ENCODE measurements at regions not wholly inside any gene's neighbourhood (a gene's known extent, or its start where the extent isn't known, plus 50 kb on each side); places are given as distances from the start of the nearest gene placed in this dataset.
A peak's percentile ranks its signal among the peaks of the same experiment; 100 is the strongest.

- ATAC-seq (no peak), DNase-seq (ENCODE audit: low read depth, low spot score) (no peak)
- TF ChIP-seq REST (IDR thresholded peaks at IDR 0.05; ENCODE audit: insufficient read depth in 1 of 2, low read depth in 2 of 2, low read length in 1 of 2) (no peak), CTCF (IDR thresholded peaks at IDR 0.05) (no peak), SIN3A (IDR thresholded peaks at IDR 0.05; ENCODE audit: borderline replicate concordance, insufficient read depth, low read depth, low read length) (no peak), POLR2AphosphoS5 (IDR thresholded peaks at IDR 0.05; ENCODE audit: low read depth, low read length) (no peak), TCF7L2 (IDR thresholded peaks at IDR 0.05; ENCODE audit: low read depth, low read length) (no peak)
- no TSS peak for BruUV-seq (replicated peaks)
- Histone ChIP-seq H3K27ac (ENCODE audit: low read length) (0 out of 2 replicates have a peak overlapping the region, but pooled peaks have one; percentile 4), H3K36me3 (ENCODE audit: control insufficient read depth, insufficient read depth, low read length) (no peaks in the 10 kb centered on the region), H3K4me3 (ENCODE audit: low read depth in 2 of 2, low read length in 2 of 2) (no peak overlapping the region), H3K4me1 (ENCODE audit: control insufficient read depth, insufficient read depth, low read length) (no peaks in the 10 kb centered on the region), H3K9me3 (ENCODE audit: control insufficient read depth, insufficient read depth, low read depth, low read length) (no peaks in the 10 kb centered on the region), H3K27me3 (ENCODE audit: control insufficient read depth, insufficient read depth, low read length) (no peaks in the 10 kb centered on the region)
- ChIA-PET CTCF (no interaction called here), POLR2A (no interaction called here)
- in situ Hi-C loops (cut with HindIII; ENCODE audit: low pct_unique_long_range_greater_than_20kb, low sequenced_read_pairs) (no loop called here), intact Hi-C loops (cut with micrococcal nuclease; ENCODE audit: unreplicated experiment) (no loop called here)
These were observed 188.6 kb downstream of the PRL start for GRCh38 chr6:22108199-22108598.

- ATAC-seq: no peak
- CTCF ChIA-PET: no interaction called here
- intact Hi-C loops (cut with micrococcal nuclease; ENCODE audit: unreplicated experiment): no loop called here
These were observed 186.8 kb downstream of the PRL start for GRCh38 chr6:22110061-22110460.

GRCh38 chr6:22112461-22112860 lies 184.4 kb downstream of the PRL start:
- no peak overlapping the region for H3K27ac ChIP-seq (ENCODE audit: low read length)
- intact Hi-C loops (cut with micrococcal nuclease; ENCODE audit: unreplicated experiment): no loop called here
- in situ Hi-C loops (cut with HindIII; ENCODE audit: low pct_unique_long_range_greater_than_20kb, low sequenced_read_pairs): no loop called here
- ATAC-seq (no peak), DNase-seq (ENCODE audit: low read depth, low spot score) (no peak)
- no peaks in the 10 kb centered on the region for H3K36me3 ChIP-seq (ENCODE audit: control insufficient read depth, insufficient read depth, low read length)
- no peaks in the 10 kb centered on the region for H3K9me3 ChIP-seq (ENCODE audit: control insufficient read depth, insufficient read depth, low read depth, low read length)
- BruUV-seq (replicated peaks): no TSS peak
- TF ChIP-seq TCF7L2 (IDR thresholded peaks at IDR 0.05; ENCODE audit: low read depth, low read length) (no peak), CTCF (IDR thresholded peaks at IDR 0.05) (no peak), REST (IDR thresholded peaks at IDR 0.05; ENCODE audit: insufficient read depth in 1 of 2, low read depth in 2 of 2, low read length in 1 of 2) (no peak), SIN3A (IDR thresholded peaks at IDR 0.05; ENCODE audit: borderline replicate concordance, insufficient read depth, low read depth, low read length) (no peak), POLR2AphosphoS5 (IDR thresholded peaks at IDR 0.05; ENCODE audit: low read depth, low read length) (no peak)
- H3K4me1 ChIP-seq (ENCODE audit: control insufficient read depth, insufficient read depth, low read length): no peaks in the 10 kb centered on the region
- no peaks in the 10 kb centered on the region for H3K27me3 ChIP-seq (ENCODE audit: control insufficient read depth, insufficient read depth, low read length)
- no peak overlapping the region for H3K4me3 ChIP-seq (ENCODE audit: low read depth in 2 of 2, low read length in 2 of 2)
- POLR2A ChIA-PET: no interaction called here
- CTCF ChIA-PET: no interaction called here

More at GRCh38 chr6:22110061-22110460, 186.8 kb downstream of the PRL start:
- Histone ChIP-seq H3K27ac (ENCODE audit: low read length) (no peak overlapping the region), H3K4me3 (ENCODE audit: low read depth in 2 of 2, low read length in 2 of 2) (no peak overlapping the region), H3K36me3 (ENCODE audit: control insufficient read depth, insufficient read depth, low read length) (no peaks in the 10 kb centered on the region), H3K4me1 (ENCODE audit: control insufficient read depth, insufficient read depth, low read length) (no peaks in the 10 kb centered on the region), H3K27me3 (ENCODE audit: control insufficient read depth, insufficient read depth, low read length) (no peaks in the 10 kb centered on the region), H3K9me3 (ENCODE audit: control insufficient read depth, insufficient read depth, low read depth, low read length) (no peaks in the 10 kb centered on the region)
- in situ Hi-C loops (cut with HindIII; ENCODE audit: low pct_unique_long_range_greater_than_20kb, low sequenced_read_pairs): no loop called here
- POLR2A ChIA-PET: no interaction called here
- TF ChIP-seq POLR2AphosphoS5 (IDR thresholded peaks at IDR 0.05; ENCODE audit: low read depth, low read length): no peak
- DNase-seq (ENCODE audit: low read depth, low spot score): no peak
- BruUV-seq (replicated peaks): no TSS peak
